Stimulated activated CD8-positive, alpha-beta memory T cell treated with anti-CD3 and anti-CD28 coated beads, Interleukin-15, amount 100 ng/mL, for 24 hours (primary cell): ENCODE measurements at regions not wholly inside any gene's neighbourhood (a gene's known extent, or its start where the extent isn't known, plus 50 kb on each side); places are given as distances from the start of the nearest gene placed in this dataset.

Experiments
- DNase-seq: peaks from one replicate; pipeline ENCODE4 v3.0.0-alpha.2; 2020; ENCODE audit warnings: low read depth

GRCh38 chr22:49586873-49587272 is 240.8 kb downstream of the BRD1 start:
- no peak for DNase-seq

DNA sequence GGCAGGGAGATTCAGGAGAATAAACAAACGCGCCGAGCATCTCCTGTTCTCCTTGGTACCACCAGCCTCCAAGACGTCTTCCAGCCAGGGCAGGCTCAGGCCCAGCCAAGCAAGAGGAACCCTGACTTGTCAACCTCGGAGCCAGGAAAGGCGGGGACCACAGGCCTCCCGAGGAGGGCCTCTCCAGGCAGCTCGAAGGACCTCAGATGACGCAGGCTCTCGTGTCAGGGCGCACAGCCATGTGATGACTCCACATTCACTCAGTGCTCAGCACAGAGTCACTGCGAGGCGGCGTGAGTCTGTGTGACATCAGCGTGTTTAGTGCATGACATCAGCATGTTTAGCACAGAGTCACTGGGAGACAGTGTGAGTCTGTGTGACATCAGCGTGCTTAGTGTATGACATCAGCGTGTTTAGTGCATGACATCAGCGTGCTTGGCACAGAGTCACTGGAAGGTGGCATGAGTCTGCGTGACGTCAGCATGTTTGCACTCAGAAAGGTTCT is 241.4 kb downstream of the BRD1 start:
- DNase-seq, result no peak

DNA sequence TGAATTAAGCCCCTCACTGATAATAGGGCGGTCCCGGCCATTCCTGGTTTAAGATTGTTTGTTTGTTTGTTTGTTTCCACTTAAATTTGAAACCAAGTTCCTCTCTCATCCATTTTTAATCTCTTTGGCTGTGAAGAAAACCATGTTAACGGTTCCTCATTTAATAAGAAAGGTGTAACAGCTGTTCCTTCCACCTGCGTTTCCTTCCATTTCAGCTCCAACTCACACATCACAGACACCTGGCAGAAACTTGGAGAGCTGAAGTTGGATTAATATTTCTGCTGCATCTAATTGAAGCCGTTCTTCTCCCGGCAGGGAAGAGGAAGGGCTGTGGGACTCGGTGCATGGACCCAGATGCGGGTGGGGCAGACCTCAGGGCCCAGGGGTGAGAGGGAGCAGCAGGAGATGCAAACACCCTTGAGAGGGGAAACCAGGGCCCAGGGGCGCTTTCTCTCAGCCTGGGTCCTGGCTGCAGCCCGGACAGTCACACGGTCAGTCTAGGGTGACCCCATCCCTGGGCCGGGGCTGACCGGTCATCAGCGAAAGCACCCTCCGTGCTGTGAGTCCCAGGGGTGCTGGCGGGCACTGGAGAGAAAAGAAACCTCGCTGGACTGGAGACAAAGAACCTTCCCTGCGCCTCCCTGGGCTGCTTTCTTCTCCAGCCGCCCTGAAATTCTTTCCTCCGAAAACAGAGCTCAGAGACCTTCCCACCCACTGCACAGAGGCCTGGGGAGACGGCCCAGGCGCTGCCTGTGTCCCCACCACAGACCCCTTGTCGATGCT is 242.0 kb downstream of the BRD1 start:
- DNase-seq, result no peak

GRCh38 chr22:49583886-49584505 is 243.7 kb downstream of the BRD1 start:
- DNase-seq, result no peak

DNA sequence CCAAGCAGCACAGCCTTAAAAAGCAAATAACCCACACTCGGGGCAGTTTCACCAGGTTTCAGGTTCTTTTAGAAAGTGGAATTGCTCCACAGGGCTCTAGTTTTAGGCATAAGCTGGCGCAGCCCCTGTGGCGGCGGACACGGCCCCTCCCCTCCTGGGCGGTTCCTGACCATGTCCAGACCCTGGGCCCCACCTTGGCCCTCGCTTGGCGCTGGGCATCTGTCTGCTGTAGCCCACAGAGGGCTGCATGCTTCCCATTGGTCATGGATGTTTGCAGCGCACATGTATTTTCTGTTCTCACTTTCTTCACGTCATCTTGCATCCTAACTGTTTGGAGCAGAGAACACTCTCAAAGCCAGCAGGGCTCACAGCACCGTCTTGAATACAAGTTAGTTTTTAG is 244.3 kb downstream of the BRD1 start:
- DNase-seq, result no peak

DNA sequence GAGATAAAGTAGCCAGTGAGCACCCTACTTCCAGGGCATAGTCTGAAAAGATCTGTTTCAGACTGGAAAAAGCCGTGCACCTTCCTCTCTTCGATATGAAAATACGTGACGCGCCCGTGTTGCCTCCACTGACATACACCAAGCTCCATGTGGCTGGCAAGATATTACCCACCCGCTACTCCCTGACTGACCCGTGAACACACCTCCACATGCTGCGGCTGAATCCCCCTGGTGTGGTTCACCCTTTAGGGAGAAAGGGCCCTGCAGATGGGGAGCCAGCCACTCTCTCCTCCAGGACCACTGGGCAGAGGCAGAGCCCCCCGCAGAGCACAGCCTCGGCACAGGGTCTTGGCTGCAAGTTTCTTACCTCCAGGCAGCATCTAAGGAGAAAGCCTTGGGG is 245.0 kb downstream of the BRD1 start:
- no peak for DNase-seq

GRCh38 chr22:49582181-49582580 is 245.5 kb downstream of the BRD1 start:
- no peak for DNase-seq

- no peak for DNase-seq
Measured at GRCh38 chr22:49580024-49580423, 247.6 kb downstream of the BRD1 start.

- no peak for DNase-seq
Measured at GRCh38 chr22:49577168-49578060, 250.3 kb downstream of the BRD1 start.

DNA sequence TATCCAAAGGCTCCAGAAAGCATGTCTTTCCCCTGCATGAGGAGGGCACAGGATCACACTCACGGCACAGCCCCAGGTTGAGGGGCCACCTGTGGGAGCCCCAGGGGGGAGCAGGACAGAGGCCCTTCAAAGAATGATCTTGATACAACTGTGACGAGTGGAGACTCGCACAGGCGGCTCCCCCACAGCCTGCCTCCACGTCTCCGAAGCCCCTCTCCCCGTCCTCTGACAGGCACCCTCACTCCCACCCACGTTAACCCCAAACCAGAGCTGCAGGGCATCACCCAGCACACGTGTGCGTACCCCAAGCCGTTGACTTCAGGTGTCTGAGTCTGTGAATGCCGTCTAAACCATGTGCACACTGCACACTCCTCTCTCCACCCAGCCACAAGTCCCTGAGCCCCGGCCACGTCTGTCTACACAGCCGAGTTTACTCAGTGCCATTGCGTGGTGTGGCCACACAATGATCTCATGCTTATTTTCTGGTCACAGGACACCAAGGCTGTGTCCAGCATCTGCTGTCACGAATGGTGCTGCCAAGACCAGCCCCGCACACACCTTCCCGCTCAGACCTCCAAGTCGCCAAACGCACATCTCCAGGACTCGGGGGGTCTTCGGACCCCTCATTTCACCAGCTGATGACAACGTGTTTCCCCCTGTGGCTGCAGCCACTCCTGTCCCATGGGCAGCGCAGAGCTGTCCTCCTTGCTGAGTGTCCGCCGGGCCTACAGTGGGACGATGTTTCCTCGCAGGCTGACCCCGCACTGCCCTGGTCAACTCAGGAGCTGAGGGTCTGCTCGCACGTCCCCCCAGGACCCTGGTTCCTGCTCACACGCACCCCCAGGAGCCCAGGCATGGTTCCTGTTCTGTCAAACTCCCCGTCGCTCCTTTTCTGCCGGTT is 251.2 kb downstream of the BRD1 start:
- DNase-seq, result no peak

GRCh38 chr22:49575703-49576081 is 252.0 kb downstream of the BRD1 start:
- no peak for DNase-seq

DNA sequence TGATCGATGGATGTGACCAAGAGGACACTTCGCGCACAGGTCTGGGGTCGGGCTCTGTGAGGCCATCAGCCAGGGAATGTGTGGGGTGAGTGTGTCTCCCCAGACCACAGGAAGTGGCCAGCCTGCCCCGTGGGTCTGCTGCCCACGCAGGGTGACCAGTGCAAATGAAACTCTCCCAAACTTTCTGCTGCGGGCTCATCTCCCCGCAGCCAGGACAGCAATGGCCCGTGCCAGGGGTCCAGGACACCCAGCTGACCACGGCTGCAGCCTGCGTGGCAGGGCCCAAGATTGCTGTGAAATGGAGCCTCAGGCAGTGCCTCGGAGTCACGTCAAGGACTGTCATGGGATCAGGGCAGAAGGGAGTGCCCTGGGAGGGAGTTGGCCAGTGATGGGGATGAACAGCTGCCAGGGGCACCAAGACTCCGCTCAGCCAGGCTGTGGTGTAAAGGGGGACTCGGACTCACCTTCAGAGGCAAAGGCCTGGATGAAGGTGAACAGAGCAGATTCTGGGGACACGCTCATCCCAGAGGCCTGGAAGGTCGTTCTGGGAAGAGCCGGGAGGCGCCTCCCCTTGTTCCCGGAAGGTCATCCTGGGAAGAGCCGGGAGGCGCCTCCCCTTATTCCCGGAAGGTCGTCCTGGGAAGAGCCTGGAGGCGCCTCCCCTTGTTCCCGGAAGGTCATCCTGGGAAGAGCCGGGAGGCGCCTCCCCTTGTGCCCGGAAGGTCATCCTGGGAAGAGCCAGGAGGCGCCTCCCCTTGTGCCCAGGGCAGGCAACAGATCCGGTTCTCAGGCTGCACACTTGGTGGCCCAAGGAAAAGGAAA is 252.6 kb downstream of the BRD1 start:
- DNase-seq, result no peak

DNA sequence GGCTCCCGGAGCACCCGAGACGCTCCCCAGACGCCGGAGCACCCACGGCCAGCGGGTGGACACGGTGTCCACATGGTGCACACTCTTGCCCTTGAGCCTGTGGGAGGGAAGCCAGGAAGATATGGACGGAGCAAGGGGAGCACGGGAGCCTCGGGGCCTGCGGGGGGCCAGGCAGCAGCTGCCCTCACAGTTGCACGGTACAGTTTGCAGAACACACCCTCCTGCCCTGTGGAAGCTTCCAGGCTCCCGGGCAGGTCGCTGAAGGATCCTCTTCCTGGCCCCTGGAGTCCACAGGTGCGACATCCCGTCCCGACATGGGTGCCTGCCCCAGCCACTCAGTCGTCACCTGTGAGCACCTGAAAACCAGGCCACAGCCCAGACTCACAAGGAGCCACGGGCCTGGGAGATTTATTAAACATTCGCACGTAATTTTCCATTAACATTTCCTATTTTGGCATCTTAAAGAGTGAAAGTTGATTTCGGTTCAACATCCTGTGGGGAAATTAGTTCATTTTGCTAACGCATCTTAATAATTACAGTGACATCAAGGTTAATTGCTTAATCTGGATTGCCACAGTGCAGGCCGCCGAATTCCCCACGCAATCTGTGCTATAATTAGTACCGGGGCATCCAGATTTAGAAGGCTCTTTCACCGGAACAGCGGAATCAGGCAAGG is 253.3 kb downstream of the BRD1 start:
- no peak for DNase-seq

DNA sequence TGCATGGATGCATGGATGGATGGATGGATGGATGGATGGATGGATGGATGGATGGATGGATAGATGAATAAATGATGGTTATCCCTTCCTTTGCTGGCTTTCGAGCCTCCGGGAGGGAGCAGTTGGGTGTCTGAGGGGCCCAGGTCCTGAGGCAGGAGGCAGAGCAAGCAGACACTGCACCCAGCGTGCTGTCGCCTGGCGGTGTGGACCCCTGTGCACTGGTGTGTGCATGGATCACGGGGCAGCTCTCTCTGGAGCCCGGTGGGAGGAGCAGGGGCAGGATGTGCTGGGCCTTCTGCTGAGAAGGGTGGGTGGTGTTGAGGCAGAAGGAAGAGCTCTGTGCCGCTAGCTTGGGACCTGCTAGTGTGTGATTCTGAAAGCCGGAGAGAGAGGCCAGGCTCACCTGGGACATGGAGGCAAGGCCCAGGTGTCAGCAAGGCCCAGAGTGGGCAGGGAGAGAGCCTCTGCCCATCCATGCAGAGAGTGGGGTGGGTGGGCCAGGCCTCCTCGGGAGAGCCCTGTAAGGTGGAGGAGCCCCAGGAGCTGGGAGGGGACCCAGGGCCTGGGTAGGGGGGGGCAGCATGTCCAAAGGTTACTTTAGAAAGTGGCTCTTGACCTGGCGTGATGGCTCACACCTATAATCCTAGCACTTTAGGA is 254.4 kb downstream of the BRD1 start:
- DNase-seq, result no peak

GRCh38 chr22:49571326-49571725 is 256.3 kb downstream of the BRD1 start:
- DNase-seq, result no peak

DNA sequence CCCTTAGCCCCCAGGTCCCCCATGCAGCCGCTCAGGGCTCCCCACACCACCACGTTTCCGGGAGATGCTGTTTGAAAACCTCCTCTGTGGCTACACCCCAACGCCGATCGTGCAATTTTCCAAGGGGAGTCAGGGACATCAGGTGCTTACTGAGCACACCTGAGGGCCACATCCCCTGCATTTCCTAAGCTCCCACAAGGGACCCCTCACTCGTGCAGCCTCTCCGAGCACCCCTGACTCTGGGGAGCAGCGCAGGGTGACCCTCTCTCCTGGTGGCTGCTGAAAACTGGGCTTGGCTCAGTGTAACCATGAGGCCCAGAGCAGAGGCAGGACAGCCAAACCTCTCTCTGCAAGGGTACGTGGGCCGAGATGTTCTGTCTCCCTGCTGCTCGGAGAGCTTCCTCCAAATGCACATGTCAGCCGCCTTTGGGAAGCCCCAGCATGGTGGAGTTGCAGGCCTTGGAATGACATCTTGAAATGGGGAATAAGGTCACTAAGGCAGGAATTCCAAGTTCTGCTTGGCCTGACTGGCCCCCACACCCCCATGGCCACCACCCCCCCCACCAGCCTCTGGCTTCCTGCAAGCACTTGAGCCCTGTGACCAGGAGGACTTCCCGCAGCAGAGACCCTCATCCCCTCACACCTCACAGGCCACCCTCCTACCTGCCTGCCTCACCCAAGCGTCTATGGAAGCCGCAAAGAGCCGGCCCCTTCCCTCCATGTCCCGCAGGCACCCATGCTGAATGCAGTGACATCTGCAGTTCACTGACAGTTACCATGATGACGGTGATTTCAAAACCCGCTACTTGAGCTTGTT is 257.4 kb downstream of the BRD1 start:
- no peak for DNase-seq

GRCh38 chr22:49569286-49570031 is 258.2 kb downstream of the BRD1 start:
- DNase-seq, result no peak

DNA sequence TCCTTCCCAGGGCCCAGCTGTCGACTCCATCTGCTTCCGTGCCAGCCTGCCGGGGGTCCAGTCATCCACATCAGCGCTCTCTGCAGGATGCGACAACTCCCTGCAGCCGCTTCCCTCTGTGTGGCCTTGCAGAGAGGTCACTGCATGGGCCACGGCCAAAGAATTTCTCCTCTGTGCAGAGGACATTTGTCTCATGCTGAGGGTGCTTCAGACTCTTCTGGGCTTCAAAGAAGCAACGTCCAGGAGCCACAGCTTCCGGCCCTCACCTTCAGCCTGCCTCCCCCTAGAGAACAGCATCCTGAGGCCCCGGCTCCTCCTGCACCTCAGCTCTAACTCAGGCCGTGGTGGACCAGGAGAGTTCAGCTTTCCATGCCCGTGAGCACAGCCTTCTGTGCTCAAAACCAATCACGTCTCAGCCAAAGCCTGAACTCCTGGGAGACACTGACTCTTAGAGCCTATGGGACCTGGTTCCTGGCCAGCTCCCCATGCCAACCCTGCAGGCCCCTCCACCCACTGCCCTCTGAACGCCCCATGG is 258.9 kb downstream of the BRD1 start:
- DNase-seq, result no peak
